ENCODE measurements at regions not wholly inside any gene's neighbourhood (a gene's known extent, or its start where the extent isn't known, plus 50 kb on each side); places are given as distances from the start of the nearest gene placed in this dataset.

GRCh38 chr7:3154317-3154716, 110.7 kb upstream of the CARD11 start:
- no peak for ATAC-seq
- TF ChIP-seq, protein P1, sequence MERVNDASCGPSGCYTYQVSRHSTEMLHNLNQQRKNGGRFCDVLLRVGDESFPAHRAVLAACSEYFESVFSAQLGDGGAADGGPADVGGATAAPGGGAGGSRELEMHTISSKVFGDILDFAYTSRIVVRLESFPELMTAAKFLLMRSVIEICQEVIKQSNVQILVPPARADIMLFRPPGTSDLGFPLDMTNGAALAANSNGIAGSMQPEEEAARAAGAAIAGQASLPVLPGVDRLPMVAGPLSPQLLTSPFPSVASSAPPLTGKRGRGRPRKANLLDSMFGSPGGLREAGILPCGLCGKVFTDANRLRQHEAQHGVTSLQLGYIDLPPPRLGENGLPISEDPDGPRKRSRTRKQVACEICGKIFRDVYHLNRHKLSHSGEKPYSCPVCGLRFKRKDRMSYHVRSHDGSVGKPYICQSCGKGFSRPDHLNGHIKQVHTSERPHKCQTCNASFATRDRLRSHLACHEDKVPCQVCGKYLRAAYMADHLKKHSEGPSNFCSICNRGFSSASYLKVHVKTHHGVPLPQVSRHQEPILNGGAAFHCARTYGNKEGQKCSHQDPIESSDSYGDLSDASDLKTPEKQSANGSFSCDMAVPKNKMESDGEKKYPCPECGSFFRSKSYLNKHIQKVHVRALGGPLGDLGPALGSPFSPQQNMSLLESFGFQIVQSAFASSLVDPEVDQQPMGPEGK (CRISPR knock-in tag; IDR thresholded peaks at IDR 0.05; ENCODE audit: borderline replicate concordance): no peak
- no peak for TF ChIP-seq ZNF70 (CRISPR knock-in tag; IDR thresholded peaks at IDR 0.05)
- no peak for TF ChIP-seq CREB5 (CRISPR knock-in tag; IDR thresholded peaks at IDR 0.05; ENCODE audit: low read depth)
- no peak for TF ChIP-seq ZNF8 (CRISPR knock-in tag; IDR thresholded peaks at IDR 0.05)
- TF ChIP-seq ESRRG (CRISPR knock-in tag; IDR thresholded peaks at IDR 0.05): no peak
- TF ChIP-seq, protein P2, sequence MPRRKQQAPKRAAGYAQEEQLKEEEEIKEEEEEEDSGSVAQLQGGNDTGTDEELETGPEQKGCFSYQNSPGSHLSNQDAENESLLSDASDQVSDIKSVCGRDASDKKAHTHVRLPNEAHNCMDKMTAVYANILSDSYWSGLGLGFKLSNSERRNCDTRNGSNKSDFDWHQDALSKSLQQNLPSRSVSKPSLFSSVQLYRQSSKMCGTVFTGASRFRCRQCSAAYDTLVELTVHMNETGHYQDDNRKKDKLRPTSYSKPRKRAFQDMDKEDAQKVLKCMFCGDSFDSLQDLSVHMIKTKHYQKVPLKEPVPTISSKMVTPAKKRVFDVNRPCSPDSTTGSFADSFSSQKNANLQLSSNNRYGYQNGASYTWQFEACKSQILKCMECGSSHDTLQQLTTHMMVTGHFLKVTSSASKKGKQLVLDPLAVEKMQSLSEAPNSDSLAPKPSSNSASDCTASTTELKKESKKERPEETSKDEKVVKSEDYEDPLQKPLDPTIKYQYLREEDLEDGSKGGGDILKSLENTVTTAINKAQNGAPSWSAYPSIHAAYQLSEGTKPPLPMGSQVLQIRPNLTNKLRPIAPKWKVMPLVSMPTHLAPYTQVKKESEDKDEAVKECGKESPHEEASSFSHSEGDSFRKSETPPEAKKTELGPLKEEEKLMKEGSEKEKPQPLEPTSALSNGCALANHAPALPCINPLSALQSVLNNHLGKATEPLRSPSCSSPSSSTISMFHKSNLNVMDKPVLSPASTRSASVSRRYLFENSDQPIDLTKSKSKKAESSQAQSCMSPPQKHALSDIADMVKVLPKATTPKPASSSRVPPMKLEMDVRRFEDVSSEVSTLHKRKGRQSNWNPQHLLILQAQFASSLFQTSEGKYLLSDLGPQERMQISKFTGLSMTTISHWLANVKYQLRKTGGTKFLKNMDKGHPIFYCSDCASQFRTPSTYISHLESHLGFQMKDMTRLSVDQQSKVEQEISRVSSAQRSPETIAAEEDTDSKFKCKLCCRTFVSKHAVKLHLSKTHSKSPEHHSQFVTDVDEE (CRISPR knock-in tag; IDR thresholded peaks at IDR 0.05): no peak
- TF ChIP-seq, protein P3, sequence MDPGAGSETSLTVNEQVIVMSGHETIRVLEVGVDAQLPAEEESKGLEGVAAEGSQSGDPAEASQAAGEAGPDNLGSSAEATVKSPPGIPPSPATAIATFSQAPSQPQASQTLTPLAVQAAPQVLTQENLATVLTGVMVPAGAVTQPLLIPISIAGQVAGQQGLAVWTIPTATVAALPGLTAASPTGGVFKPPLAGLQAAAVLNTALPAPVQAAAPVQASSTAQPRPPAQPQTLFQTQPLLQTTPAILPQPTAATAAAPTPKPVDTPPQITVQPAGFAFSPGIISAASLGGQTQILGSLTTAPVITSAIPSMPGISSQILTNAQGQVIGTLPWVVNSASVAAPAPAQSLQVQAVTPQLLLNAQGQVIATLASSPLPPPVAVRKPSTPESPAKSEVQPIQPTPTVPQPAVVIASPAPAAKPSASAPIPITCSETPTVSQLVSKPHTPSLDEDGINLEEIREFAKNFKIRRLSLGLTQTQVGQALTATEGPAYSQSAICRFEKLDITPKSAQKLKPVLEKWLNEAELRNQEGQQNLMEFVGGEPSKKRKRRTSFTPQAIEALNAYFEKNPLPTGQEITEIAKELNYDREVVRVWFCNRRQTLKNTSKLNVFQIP (CRISPR knock-in tag; IDR thresholded peaks at IDR 0.05; ENCODE audit: borderline replicate concordance, low read depth): no peak
- TF ChIP-seq CSDC2 (CRISPR knock-in tag; IDR thresholded peaks at IDR 0.05): no peak
- no peak for TF ChIP-seq ZC3H10 (CRISPR knock-in tag; IDR thresholded peaks at IDR 0.05)
- TF ChIP-seq ZNF565 (CRISPR knock-in tag; conservative IDR thresholded peaks at IDR 0.05; ENCODE audit: low read depth): no peak
- no peak for TF ChIP-seq ISL1 (CRISPR knock-in tag; IDR thresholded peaks at IDR 0.05)
- TF ChIP-seq RARB (CRISPR knock-in tag; IDR thresholded peaks at IDR 0.05): no peak
- TF ChIP-seq ZFP3 (CRISPR knock-in tag; IDR thresholded peaks at IDR 0.05): no peak
- TF ChIP-seq TOX (CRISPR knock-in tag; IDR thresholded peaks at IDR 0.05; ENCODE audit: borderline replicate concordance): no peak

- ATAC-seq: peak; percentile 36; the same call in 1 of the 3 replicates
- TF ChIP-seq GLIS3 (CRISPR knock-in tag; IDR thresholded peaks at IDR 0.05): no peak
- no peak for TF ChIP-seq ZNF8 (CRISPR knock-in tag; IDR thresholded peaks at IDR 0.05)
- TF ChIP-seq TCF4 (CRISPR knock-in tag; IDR thresholded peaks at IDR 0.05; ENCODE audit: borderline replicate concordance): no peak
- no peak for TF ChIP-seq CSRNP3 (CRISPR knock-in tag; IDR thresholded peaks at IDR 0.05)
- no peak for TF ChIP-seq ZFP30 (CRISPR knock-in tag; IDR thresholded peaks at IDR 0.05)
- no peak for TF ChIP-seq CREB5 (CRISPR knock-in tag; IDR thresholded peaks at IDR 0.05; ENCODE audit: low read depth)
- TF ChIP-seq SNAI2 (CRISPR knock-in tag; IDR thresholded peaks at IDR 0.05): no peak
- TF ChIP-seq ZFP3 (CRISPR knock-in tag; IDR thresholded peaks at IDR 0.05): no peak
- TF ChIP-seq CSDC2 (CRISPR knock-in tag; IDR thresholded peaks at IDR 0.05): no peak
- no peak for TF ChIP-seq RARB (CRISPR knock-in tag; IDR thresholded peaks at IDR 0.05)
- TF ChIP-seq, protein P1 (CRISPR knock-in tag; IDR thresholded peaks at IDR 0.05; ENCODE audit: borderline replicate concordance): no peak
- no peak for TF ChIP-seq OSR1 (CRISPR knock-in tag; IDR thresholded peaks at IDR 0.05)
- no peak for TF ChIP-seq ISL1 (CRISPR knock-in tag; IDR thresholded peaks at IDR 0.05)
- TF ChIP-seq ZNF565 (CRISPR knock-in tag; conservative IDR thresholded peaks at IDR 0.05; ENCODE audit: low read depth): no peak
- TF ChIP-seq, protein P2 (CRISPR knock-in tag; IDR thresholded peaks at IDR 0.05): no peak
- TF ChIP-seq ZNF70 (CRISPR knock-in tag; IDR thresholded peaks at IDR 0.05): no peak
- no peak for TF ChIP-seq ARNTL (CRISPR knock-in tag; IDR thresholded peaks at IDR 0.05; ENCODE audit: borderline replicate concordance, low read depth)
- no peak for TF ChIP-seq BACH2 (CRISPR knock-in tag; IDR thresholded peaks at IDR 0.05; ENCODE audit: borderline replicate concordance)
Observed at GRCh38 chr7:3154881-3155494, 111.3 kb upstream of the CARD11 start.

Measured in SK-N-SH treated with all-trans-retinoic acid at 6 μM for 48 hours (cell line).